B cell (primary cell): ENCODE measurements at regions not wholly inside any gene's neighbourhood (a gene's known extent, or its start where the extent isn't known, plus 50 kb on each side); places are given as distances from the start of the nearest gene placed in this dataset.

Source experiments
- ATAC-seq: fragments of 200-7000 bp; cut with Tn5 transposase; one replicate; pipeline ENCODE4 v1.10.0; 2021; ENCODE audit warnings: low read depth, mild to moderate bottlenecking, moderate number of reproducible peaks, moderate library complexity
- CTCF ChIA-PET: fragments of 350-600 bp; sonication (Branson Sonifier 250); formaldehyde crosslinking; loops from one replicate; lab custom pipeline; 2021; ENCODE audit warnings: antibody characterized with exemption, inconsistent platforms; lab: Charles Lee
- POLR2A ChIA-PET: fragments of 350-600 bp; sonication (Branson Sonifier 250); formaldehyde crosslinking; loops from one replicate; lab custom pipeline; 2021; ENCODE audit warnings: antibody characterized with exemption; lab: Charles Lee
- DNase-seq: peaks from one replicate; pipeline ENCODE4 v3.0.0; 2013
- H2AFZ ChIP-seq: 2 replicates; pipeline ENCODE4 v1.6.1; 2012; ENCODE audit warnings: mild to moderate bottlenecking, low read depth, low read length; ENCODE audit not compliant: insufficient read depth, poor library complexity, severe bottlenecking
- H3K27ac ChIP-seq, 2 donors: 1 replicate in 1 of 2; 2 replicates in 1 of 2; pipeline ENCODE4 v1.5.1; 2012 to 2013; ENCODE audit warnings: low read length in 2 of 2, mild to moderate bottlenecking in 2 of 2, moderate library complexity in 1 of 2
- H3K27me3 ChIP-seq, 4 experiments: fragments of 200-600 bp in 1 of 4; sonication (generic) in 1 of 4; replicated peaks in 1 of 4; 1 replicate in 2 of 4; 2 replicates in 2 of 4; pipeline versions ENCODE4 v1.6.1 to v1.7.0; 2013 to 2016; ENCODE audit warnings: low read length in 3 of 4, mild to moderate bottlenecking in 2 of 4, mixed read lengths in 1 of 4, moderate library complexity in 1 of 4; ENCODE audit not compliant: insufficient read depth in 4 of 4, control insufficient read depth in 3 of 4; ENCODE audit errors: control extremely low read depth in 1 of 4
- H3K36me3 ChIP-seq, 2 experiments: replicated peaks in 1 of 2; 1 replicate in 1 of 2; 2 replicates in 1 of 2; pipeline versions ENCODE4 v1.6.1 to v1.7.1; 2013; ENCODE audit warnings: low read length in 1 of 2; ENCODE audit not compliant: insufficient read depth in 2 of 2, control insufficient read depth in 1 of 2; ENCODE audit errors: control extremely low read depth in 1 of 2, extremely low read depth in 1 of 2
- H3K4me1 ChIP-seq, 2 donors: fragments of 200-600 bp in 1 of 2; sonication (generic) in 1 of 2; 1 replicate in 1 of 2; 2 replicates in 1 of 2; pipeline versions ENCODE4 v1.5.1 to v1.6.1; 2013 to 2017; ENCODE audit warnings: low read length in 2 of 2; ENCODE audit not compliant: control insufficient read depth in 2 of 2, insufficient read depth in 2 of 2
- H3K4me2 ChIP-seq: replicated peaks from 2 replicates; pipeline ENCODE3; 2012; ENCODE audit warnings: mild to moderate bottlenecking, low read depth, low read length; ENCODE audit not compliant: poor library complexity, severe bottlenecking
- H3K4me3 ChIP-seq, 5 experiments: fragments of 200-600 bp in 1 of 5; sonication (generic) in 1 of 5; 1 replicate in 3 of 5; 2 replicates in 2 of 5; pipeline versions ENCODE4 v1.5.1 to v1.7.0; 2011 to 2016; ENCODE audit warnings: low read length in 4 of 5, mild to moderate bottlenecking in 4 of 5, low read depth in 2 of 5, control low read depth in 1 of 5, moderate library complexity in 1 of 5; ENCODE audit not compliant: insufficient read depth in 1 of 5; ENCODE audit errors: control extremely low read depth in 1 of 5, extremely low read depth in 1 of 5
- H3K79me2 ChIP-seq: fragments of 200-600 bp; sonication (generic); one replicate; pipeline ENCODE4 v1.6.0; 2016; ENCODE audit warnings: low read length; ENCODE audit not compliant: control insufficient read depth, insufficient read depth
- H3K9ac ChIP-seq: fragments of 200-600 bp; sonication (generic); 2 replicates; pipeline ENCODE4 v1.6.1; 2017; ENCODE audit warnings: mild to moderate bottlenecking, low read length, moderate library complexity
- H3K9me3 ChIP-seq, 3 donors: one replicate each; pipeline versions ENCODE4 v1.6.1 to v1.7.1; 2013; ENCODE audit warnings: low read length in 2 of 3; ENCODE audit not compliant: control insufficient read depth in 2 of 3, insufficient read depth in 1 of 3; ENCODE audit errors: control extremely low read depth in 1 of 3
- H4K20me1 ChIP-seq: 2 replicates; pipeline ENCODE4 v1.6.0; 2012; ENCODE audit warnings: mild to moderate bottlenecking, low read length; ENCODE audit not compliant: insufficient read depth, control insufficient read depth, poor library complexity, severe bottlenecking
- H3K27ac Mint-ChIP-seq: one replicate; pipeline ENCODE4 v1.8.0; 2021; ENCODE audit warnings: mixed read lengths
- H3K27me3 Mint-ChIP-seq: one replicate; pipeline ENCODE4 v1.8.0; 2021; ENCODE audit warnings: mixed read lengths
- H3K4me1 Mint-ChIP-seq: one replicate; pipeline ENCODE4 v1.8.0; 2021; ENCODE audit warnings: mixed read lengths
- H3K4me3 Mint-ChIP-seq: one replicate; pipeline ENCODE4 v1.8.0; 2021; ENCODE audit warnings: mixed read lengths
- H3K9me3 Mint-ChIP-seq: one replicate; pipeline ENCODE4 v1.8.0; 2022; ENCODE audit warnings: mixed read lengths; ENCODE audit not compliant: insufficient read depth
- CTCF ChIP-seq: fragments of 200-600 bp; IDR thresholded peaks from one replicate; pipeline ENCODE4 v1.8.0; 2022; ENCODE audit warnings: antibody characterized with exemption, mild to moderate bottlenecking
- EZH2 ChIP-seq: IDR thresholded peaks from 2 replicates; pipeline ENCODE4 v1.6.1; 2012; ENCODE audit warnings: borderline replicate concordance, low read depth, mild to moderate bottlenecking, moderate library complexity, low read length; ENCODE audit not compliant: insufficient read depth, poor library complexity, severe bottlenecking
- WGBS: methylation state at CpG from one replicate; pipeline ENCODE4 v1.1.5; 2013; ENCODE audit warnings: missing lambda C conversion rate; ENCODE audit not compliant: insufficient coverage; 5-methylcytosine and 5-hydroxymethylcytosine counted together
- intact Hi-C: fragments of 100-400 bp; cut with micrococcal nuclease; formaldehyde crosslinking; loops from one replicate; pipeline ENCODE4 v1.10.0; 2022

GRCh38 chr5:8912106-8912505 lies 633.8 kb downstream of the SEMA5A start:
- no peak overlapping the region for H3K9ac ChIP-seq
- Mint-ChIP-seq H3K4me3 (no peak overlapping the region), H3K27me3 (no peaks in the 10 kb centered on the region), H3K27ac (no peak overlapping the region), H3K4me1 (no peaks in the 10 kb centered on the region), H3K9me3 (peaks cover 3% of the 10 kb centered on the region)
- no peak overlapping the region for H3K4me3 ChIP-seq
- TF ChIP-seq EZH2 (no peak), CTCF (no peak)
- no peak overlapping the region for H3K27ac ChIP-seq
- peaks cover 0 to 2% (median 0%) of the 10 kb centered on the region in 3 donors for H3K9me3 ChIP-seq
- H3K4me2 ChIP-seq, result no peak overlapping the region
- WGBS, result no CpG with 5 or more reads among the region's 3 CpGs
- H3K79me2 ChIP-seq, result no peaks in the 10 kb centered on the region
- no peak for ATAC-seq
- POLR2A ChIA-PET, result no interaction called here
- no peaks in the 10 kb centered on the region for H4K20me1 ChIP-seq
- no peak overlapping the region for H2AFZ ChIP-seq
- H3K27me3 ChIP-seq, result no peaks in the 10 kb centered on the region
- intact Hi-C loops, result no loop called here
- CTCF ChIA-PET, result no interaction called here
- no peaks in the 10 kb centered on the region for H3K4me1 ChIP-seq
- DNase-seq, result no peak
- no peaks in the 10 kb centered on the region for H3K36me3 ChIP-seq

DNA sequence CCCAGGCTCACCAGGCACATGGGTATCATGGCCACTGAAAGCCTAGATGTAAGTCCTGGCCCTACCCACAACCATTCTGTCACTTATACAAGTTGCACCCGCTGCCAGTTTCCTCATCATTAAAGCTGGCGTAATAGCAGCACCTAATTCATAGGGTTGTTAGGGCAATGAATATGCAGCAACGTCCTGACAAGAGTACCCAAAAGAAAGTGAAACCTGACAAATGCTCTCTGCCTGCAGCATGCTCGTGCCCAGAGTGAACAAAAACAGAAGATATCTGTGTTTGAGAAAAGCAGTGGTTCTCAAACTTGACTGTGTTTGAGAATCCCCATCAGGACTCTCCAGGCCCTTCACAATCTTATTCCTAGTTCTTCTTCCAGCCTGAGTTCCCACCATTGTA lies 632.4 kb downstream of the SEMA5A start:
- H3K36me3 ChIP-seq, result no peaks in the 10 kb centered on the region
- Mint-ChIP-seq H3K4me1 (no peaks in the 10 kb centered on the region), H3K9me3 (peaks cover 3% of the 10 kb centered on the region), H3K4me3 (no peak overlapping the region), H3K27ac (no peak overlapping the region), H3K27me3 (no peaks in the 10 kb centered on the region)
- intact Hi-C loops, result no loop called here
- no peaks in the 10 kb centered on the region for H3K27me3 ChIP-seq
- no peak overlapping the region for H3K4me3 ChIP-seq
- ATAC-seq (no peak), DNase-seq (no peak)
- TF ChIP-seq EZH2, result no peak
- no peak for TF ChIP-seq CTCF
- H3K4me1 ChIP-seq, result no peaks in the 10 kb centered on the region
- no peak overlapping the region for H3K4me2 ChIP-seq
- H3K27ac ChIP-seq, result no peak overlapping the region
- peaks cover 0 to 2% (median 0%) of the 10 kb centered on the region in 3 donors for H3K9me3 ChIP-seq
- no peaks in the 10 kb centered on the region for H4K20me1 ChIP-seq
- no peak overlapping the region for H3K9ac ChIP-seq
- H3K79me2 ChIP-seq, result no peaks in the 10 kb centered on the region
- H2AFZ ChIP-seq, result no peak overlapping the region
- ChIA-PET POLR2A (no interaction called here), CTCF (no interaction called here)
- WGBS, result 71% methylated on average over 2 of the region's 4 CpGs
